ENCODE measurements at regions not wholly inside any gene's neighbourhood (a gene's known extent, or its start where the extent isn't known, plus 50 kb on each side); places are given as distances from the start of the nearest gene placed in this dataset.

- 43% methylated on average over 2 of the region's 2 CpGs for WGBS
These were observed 1001.9 kb downstream of the PDHA2 start for GRCh38 chr4:96841801-96842200.

More at GRCh38 chr4:96841801-96842200, 1001.9 kb downstream of the PDHA2 start:
- no peaks in the 10 kb centered on the region for H3K36me3 ChIP-seq (ENCODE audit: control insufficient read depth in 4 of 4, insufficient read depth in 3 of 4, low read depth in 1 of 4, low read length in 3 of 4)
- TF ChIP-seq HNF4A (conservative IDR thresholded peaks at IDR 0.05) = no peak
- no peak for TF ChIP-seq FOXA2 (IDR thresholded peaks at IDR 0.05)
- no peak for TF ChIP-seq CTCF (IDR thresholded peaks at IDR 0.05; ENCODE audit: low read depth, low read length, missing input control)
- no peak for TF ChIP-seq JUND (IDR thresholded peaks at IDR 0.05)
- no peak for TF ChIP-seq RXRA (IDR thresholded peaks at IDR 0.05)
- TF ChIP-seq ZBTB33 (IDR thresholded peaks at IDR 0.05) = no peak
- TF ChIP-seq ATF3 (IDR thresholded peaks at IDR 0.05) = no peak
- TF ChIP-seq HNF4G (IDR thresholded peaks at IDR 0.05) = no peak
- TF ChIP-seq YY1 (IDR thresholded peaks at IDR 0.05) = no peak
- TF ChIP-seq EGR1 (IDR thresholded peaks at IDR 0.05; ENCODE audit: low read depth in 2 of 2) = no peak
- no peak for TF ChIP-seq FOXA1 (IDR thresholded peaks at IDR 0.05)
- TF ChIP-seq NR2F2 (IDR thresholded peaks at IDR 0.05) = no peak
- no peak for TF ChIP-seq RAD21 (IDR thresholded peaks at IDR 0.05)
- no peak for TF ChIP-seq GABPA (IDR thresholded peaks at IDR 0.05 in 1 of 2, conservative IDR thresholded peaks at IDR 0.05 in 1 of 2)
- no peak for TF ChIP-seq TAF1 (conservative IDR thresholded peaks at IDR 0.05)
- no peak for TF ChIP-seq MAX (IDR thresholded peaks at IDR 0.05)
- no peak for TF ChIP-seq REST (IDR thresholded peaks at IDR 0.05)
- no peak for TF ChIP-seq SP1 (IDR thresholded peaks at IDR 0.05)
- no peak overlapping the region for H3K4me3 ChIP-seq (ENCODE audit: low read depth in 1 of 3, low read length in 3 of 3)
- H3K9ac ChIP-seq (ENCODE audit: low read depth in 1 of 2, low read length in 2 of 2) = no peak overlapping the region
- H3K9me3 ChIP-seq (ENCODE audit: control insufficient read depth in 4 of 4, low read length in 3 of 4) = no peaks in the 10 kb centered on the region
- no peak overlapping the region for H3K27ac ChIP-seq (ENCODE audit: low read depth in 1 of 2, low read length in 2 of 2)
- H3K27me3 ChIP-seq (ENCODE audit: control insufficient read depth in 4 of 4, insufficient read depth in 4 of 4, low read length in 3 of 4) = no peaks in the 10 kb centered on the region
- H3K4me1 ChIP-seq (ENCODE audit: control insufficient read depth in 4 of 4, insufficient read depth in 4 of 4, low read length in 3 of 4) = no peaks in the 10 kb centered on the region
- DNase-seq (ENCODE audit: low spot score) = no peak

Data from liver (tissue), 8 donors.